HG02852 (cell line): ENCODE measurements at regions not wholly inside any gene's neighbourhood (a gene's known extent, or its start where the extent isn't known, plus 50 kb on each side); places are given as distances from the start of the nearest gene placed in this dataset.
"Not testable (repeated sequence)": the region's sequence is repeated elsewhere in the genome, so short reads cannot be mapped to it uniquely, and the experiment has no call there.

Source experiments
- ATAC-seq: cut with Tn5 transposase; IDR thresholded peaks from one replicate; pipeline ENCODE4 v1.9.1; 2021; ENCODE audit warnings: mild to moderate bottlenecking, moderate library complexity; ENCODE audit not compliant: unreplicated experiment

- ATAC-seq = no peak
Measured at GRCh38 chr21:15199414-15200383, 134.9 kb upstream of the NRIP1 start.

- ATAC-seq = no peak
Measured at GRCh38 chr21:15203740-15204139, 138.9 kb upstream of the NRIP1 start.

- ATAC-seq = no peak
Measured at GRCh38 chr21:15204140-15204969, 139.6 kb upstream of the NRIP1 start.

- ATAC-seq = no peak
Measured at GRCh38 chr21:15204970-15205286, 140.1 kb upstream of the NRIP1 start.

GRCh38 chr21:15206514-15206913 is 141.7 kb upstream of the NRIP1 start:
- peak; percentile 95 for ATAC-seq

GRCh38 chr21:15207231-15207630 is 142.4 kb upstream of the NRIP1 start:
- no peak for ATAC-seq

- no peak for ATAC-seq
Measured at GRCh38 chr21:15207635-15208370, 143.0 kb upstream of the NRIP1 start.

GRCh38 chr21:15208786-15209185 is 144.0 kb upstream of the NRIP1 start:
- ATAC-seq = no peak

GRCh38 chr21:15209224-15209623 is 144.4 kb upstream of the NRIP1 start:
- no peak for ATAC-seq

GRCh38 chr21:15210235-15210678 is 145.5 kb upstream of the NRIP1 start:
- ATAC-seq = no peak

GRCh38 chr21:15211491-15212133 is 146.8 kb upstream of the NRIP1 start:
- ATAC-seq = no peak

- peak; percentile 65 for ATAC-seq
Measured at GRCh38 chr21:15212206-15212605, 147.4 kb upstream of the NRIP1 start.

- ATAC-seq = not testable (repeated sequence)
Measured at GRCh38 chr21:15218476-15218875, 153.7 kb upstream of the NRIP1 start.

- ATAC-seq = no peak
Measured at GRCh38 chr21:15219039-15219438, 154.2 kb upstream of the NRIP1 start.

GRCh38 chr21:15219894-15220293 is 155.1 kb upstream of the NRIP1 start:
- ATAC-seq = no peak

- peak; percentile 64 for ATAC-seq
Measured at GRCh38 chr21:15221799-15222386, 157.1 kb upstream of the NRIP1 start.

- ATAC-seq = peak; percentile 47
Measured at GRCh38 chr21:15222707-15223106, 157.9 kb upstream of the NRIP1 start.

GRCh38 chr21:15224346-15225086 is 159.7 kb upstream of the NRIP1 start:
- ATAC-seq = no peak

GRCh38 chr21:15227919-15228318 is 163.1 kb upstream of the NRIP1 start:
- no peak for ATAC-seq

- ATAC-seq = no peak
Measured at GRCh38 chr21:15229390-15229789, 164.6 kb upstream of the NRIP1 start.
